ENCODE measurements at regions not wholly inside any gene's neighbourhood (a gene's known extent, or its start where the extent isn't known, plus 50 kb on each side); places are given as distances from the start of the nearest gene placed in this dataset.

DNA sequence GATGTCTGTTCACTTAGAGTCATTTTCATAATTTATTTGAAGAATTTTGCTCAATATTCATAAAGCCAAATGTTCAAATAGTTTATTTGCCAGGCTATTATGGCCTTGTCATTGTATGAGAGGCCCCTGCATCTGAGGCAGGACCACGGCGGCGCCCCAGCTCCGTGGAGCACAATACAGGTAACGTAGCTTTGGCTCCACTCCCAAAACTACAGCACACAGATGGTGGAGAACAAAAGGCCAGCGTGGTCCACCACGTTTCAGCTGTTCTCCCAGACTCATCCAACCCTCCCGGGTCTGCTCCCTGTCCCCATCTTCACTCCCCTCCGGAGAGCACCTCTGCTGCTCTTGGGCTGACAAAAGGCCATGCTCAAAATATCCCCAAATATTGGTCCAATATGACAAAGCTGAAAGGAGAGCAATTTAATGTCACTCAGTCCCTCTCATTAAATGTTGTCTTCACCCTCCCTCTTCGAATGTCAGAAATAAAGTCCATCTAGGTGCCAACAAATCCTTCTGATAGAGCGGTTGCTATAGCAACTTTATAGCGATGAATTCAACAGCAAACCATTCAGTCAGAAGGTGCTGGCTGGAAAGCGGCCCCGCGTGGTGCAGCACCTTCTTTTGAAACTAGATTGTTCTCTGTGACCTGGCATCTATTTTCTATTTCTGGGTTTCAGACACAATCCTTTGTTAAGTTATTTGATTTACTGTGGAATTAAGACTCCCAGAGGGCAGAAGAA lies 504.3 kb downstream of the ARHGEF28 start:
- no peaks in the 10 kb centered on the region for H3K27me3 ChIP-seq (ENCODE audit: control insufficient read depth, insufficient read depth, low read length)
- TF ChIP-seq, protein P1, sequence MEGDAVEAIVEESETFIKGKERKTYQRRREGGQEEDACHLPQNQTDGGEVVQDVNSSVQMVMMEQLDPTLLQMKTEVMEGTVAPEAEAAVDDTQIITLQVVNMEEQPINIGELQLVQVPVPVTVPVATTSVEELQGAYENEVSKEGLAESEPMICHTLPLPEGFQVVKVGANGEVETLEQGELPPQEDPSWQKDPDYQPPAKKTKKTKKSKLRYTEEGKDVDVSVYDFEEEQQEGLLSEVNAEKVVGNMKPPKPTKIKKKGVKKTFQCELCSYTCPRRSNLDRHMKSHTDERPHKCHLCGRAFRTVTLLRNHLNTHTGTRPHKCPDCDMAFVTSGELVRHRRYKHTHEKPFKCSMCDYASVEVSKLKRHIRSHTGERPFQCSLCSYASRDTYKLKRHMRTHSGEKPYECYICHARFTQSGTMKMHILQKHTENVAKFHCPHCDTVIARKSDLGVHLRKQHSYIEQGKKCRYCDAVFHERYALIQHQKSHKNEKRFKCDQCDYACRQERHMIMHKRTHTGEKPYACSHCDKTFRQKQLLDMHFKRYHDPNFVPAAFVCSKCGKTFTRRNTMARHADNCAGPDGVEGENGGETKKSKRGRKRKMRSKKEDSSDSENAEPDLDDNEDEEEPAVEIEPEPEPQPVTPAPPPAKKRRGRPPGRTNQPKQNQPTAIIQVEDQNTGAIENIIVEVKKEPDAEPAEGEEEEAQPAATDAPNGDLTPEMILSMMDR (IDR thresholded peaks at IDR 0.05; ENCODE audit: insufficient read depth, low read length, poor library complexity, severe bottlenecking): no peak
- no peaks in the 10 kb centered on the region for H3K36me3 ChIP-seq (ENCODE audit: control insufficient read depth, insufficient read depth, low read length)
- no peak for DNase-seq (ENCODE audit: low read depth)
- H3K4me3 ChIP-seq (ENCODE audit: low read depth, low read length): no peak overlapping the region

GRCh38 chr5:74127381-74128320 lies 501.7 kb downstream of the ARHGEF28 start:
- no peaks in the 10 kb centered on the region for H3K27me3 ChIP-seq (ENCODE audit: control insufficient read depth, insufficient read depth, low read length)
- TF ChIP-seq, protein P1 (IDR thresholded peaks at IDR 0.05; ENCODE audit: insufficient read depth, low read length, poor library complexity, severe bottlenecking): peak; percentile 44
- H3K36me3 ChIP-seq (ENCODE audit: control insufficient read depth, insufficient read depth, low read length): no peaks in the 10 kb centered on the region
- H3K4me3 ChIP-seq (ENCODE audit: low read depth, low read length): no peak overlapping the region
- DNase-seq (ENCODE audit: low read depth): no peak

DNA sequence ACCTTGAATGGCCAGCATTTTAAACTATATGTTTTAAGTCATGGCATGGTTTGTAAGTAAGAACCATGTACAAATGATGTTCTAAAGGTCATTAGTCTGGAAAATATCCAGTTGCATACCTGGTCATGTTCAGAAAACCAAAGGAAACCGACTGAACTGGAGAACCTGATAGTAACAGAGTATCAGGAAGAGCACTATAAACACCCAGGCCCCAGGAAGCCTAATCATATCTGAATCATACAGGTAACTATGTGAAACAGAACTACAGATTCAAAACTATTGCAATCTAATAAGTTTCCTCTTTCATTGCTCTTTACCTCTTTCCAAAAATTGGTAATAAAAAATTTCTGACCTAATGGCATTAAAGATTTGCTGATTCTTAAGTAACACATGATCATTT lies 500.3 kb downstream of the ARHGEF28 start:
- H3K4me3 ChIP-seq (ENCODE audit: low read depth, low read length): no peak overlapping the region
- DNase-seq (ENCODE audit: low read depth): no peak
- no peaks in the 10 kb centered on the region for H3K27me3 ChIP-seq (ENCODE audit: control insufficient read depth, insufficient read depth, low read length)
- no peaks in the 10 kb centered on the region for H3K36me3 ChIP-seq (ENCODE audit: control insufficient read depth, insufficient read depth, low read length)
- TF ChIP-seq, protein P1 (IDR thresholded peaks at IDR 0.05; ENCODE audit: insufficient read depth, low read length, poor library complexity, severe bottlenecking): no peak

DNA sequence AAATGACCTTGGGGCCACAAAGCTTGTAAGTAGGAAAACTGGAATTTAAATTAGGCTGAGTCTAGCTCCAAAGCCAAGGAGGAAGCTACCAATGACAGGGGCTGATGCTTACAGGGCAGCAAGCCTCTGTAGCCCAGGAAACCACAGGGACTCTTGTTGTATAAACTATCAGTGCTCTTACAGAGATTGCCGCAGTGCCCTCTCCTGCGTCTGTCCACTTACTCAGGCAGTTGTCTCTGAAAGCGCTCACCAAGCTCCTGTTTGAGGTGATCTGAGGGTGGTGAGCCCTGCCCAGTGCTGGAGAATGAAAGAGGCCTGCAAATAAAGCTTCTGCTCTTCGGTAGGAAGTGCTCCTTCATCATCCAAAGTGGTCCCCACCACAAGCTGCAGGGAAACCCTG lies 498.8 kb downstream of the ARHGEF28 start:
- H3K27me3 ChIP-seq (ENCODE audit: control insufficient read depth, insufficient read depth, low read length): no peaks in the 10 kb centered on the region
- TF ChIP-seq, protein P1 (IDR thresholded peaks at IDR 0.05; ENCODE audit: insufficient read depth, low read length, poor library complexity, severe bottlenecking): no peak
- no peaks in the 10 kb centered on the region for H3K36me3 ChIP-seq (ENCODE audit: control insufficient read depth, insufficient read depth, low read length)
- no peak for DNase-seq (ENCODE audit: low read depth)
- H3K4me3 ChIP-seq (ENCODE audit: low read depth, low read length): no peak overlapping the region

GRCh38 chr5:74123929-74124328 lies 497.9 kb downstream of the ARHGEF28 start:
- DNase-seq (ENCODE audit: low read depth): no peak
- TF ChIP-seq, protein P1 (IDR thresholded peaks at IDR 0.05; ENCODE audit: insufficient read depth, low read length, poor library complexity, severe bottlenecking): no peak
- no peak overlapping the region for H3K4me3 ChIP-seq (ENCODE audit: low read depth, low read length)
- no peaks in the 10 kb centered on the region for H3K36me3 ChIP-seq (ENCODE audit: control insufficient read depth, insufficient read depth, low read length)
- H3K27me3 ChIP-seq (ENCODE audit: control insufficient read depth, insufficient read depth, low read length): no peaks in the 10 kb centered on the region
